ENCODE measurements at regions not wholly inside any gene's neighbourhood (a gene's known extent, or its start where the extent isn't known, plus 50 kb on each side); places are given as distances from the start of the nearest gene placed in this dataset.

- Histone ChIP-seq H3K4me1 (ENCODE audit: insufficient read depth) (no peaks in the 10 kb centered on the region), H2AFZ (no peak overlapping the region), H4K20me1 (ENCODE audit: insufficient read depth, poor library complexity, severe bottlenecking) (no peaks in the 10 kb centered on the region), H3K4me2 (no peak overlapping the region), H3K9me3 (ENCODE audit: low read depth) (no peaks in the 10 kb centered on the region), H3K36me3 (replicated peaks; ENCODE audit: insufficient read depth, low read depth) (no peaks in the 10 kb centered on the region), H3K79me2 (no peaks in the 10 kb centered on the region), H3K9me2 (replicated peaks; ENCODE audit: insufficient read depth) (no peaks in the 10 kb centered on the region), H3K27me3 (no peaks in the 10 kb centered on the region), H3K27ac (no peak overlapping the region), H3K4me3 (no peak overlapping the region)
- TF ChIP-seq CTCF (IDR thresholded peaks at IDR 0.05; ENCODE audit: poor library complexity) (no peak), EZH2 (IDR thresholded peaks at IDR 0.05; ENCODE audit: borderline replicate concordance) (no peak), EZH2phosphoT487 (IDR thresholded peaks at IDR 0.05; ENCODE audit: low read depth, severe bottlenecking, unreplicated experiment) (no peak)
- 69% methylated on average over 2 of the region's 2 CpGs for WGBS (ENCODE audit: low lambda C conversion rate, missing lambda C conversion rate)
- no peak for DNase-seq (ENCODE audit: low spot score)
These were observed 241.7 kb upstream of the AMIGO2 start for GRCh38 chr12:47321436-47321835.

- DNase-seq (ENCODE audit: low spot score), result no peak
- no peaks in the 10 kb centered on the region for H3K9me2 ChIP-seq (replicated peaks; ENCODE audit: insufficient read depth)
- no peak overlapping the region for H3K4me2 ChIP-seq
- no peaks in the 10 kb centered on the region for H4K20me1 ChIP-seq (ENCODE audit: insufficient read depth, poor library complexity, severe bottlenecking)
- no peak overlapping the region for H2AFZ ChIP-seq
- no peak overlapping the region for H3K27ac ChIP-seq
- H3K9me3 ChIP-seq (ENCODE audit: low read depth), result no peaks in the 10 kb centered on the region
- H3K79me2 ChIP-seq, result no peaks in the 10 kb centered on the region
- 100% methylated on average over 1 of the region's 1 CpG for WGBS (ENCODE audit: low lambda C conversion rate, missing lambda C conversion rate)
- H3K27me3 ChIP-seq, result no peaks in the 10 kb centered on the region
- no peaks in the 10 kb centered on the region for H3K4me1 ChIP-seq (ENCODE audit: insufficient read depth)
- TF ChIP-seq EZH2 (IDR thresholded peaks at IDR 0.05; ENCODE audit: borderline replicate concordance) (no peak), CTCF (IDR thresholded peaks at IDR 0.05; ENCODE audit: poor library complexity) (no peak), EZH2phosphoT487 (IDR thresholded peaks at IDR 0.05; ENCODE audit: low read depth, severe bottlenecking, unreplicated experiment) (no peak)
- H3K4me3 ChIP-seq, result no peak overlapping the region
- H3K36me3 ChIP-seq (replicated peaks; ENCODE audit: insufficient read depth, low read depth), result no peaks in the 10 kb centered on the region
These were observed 240.0 kb upstream of the AMIGO2 start for GRCh38 chr12:47319746-47320145.

GRCh38 chr12:47318963-47319362, 239.2 kb upstream of the AMIGO2 start:
- Histone ChIP-seq H3K27me3 (no peaks in the 10 kb centered on the region), H3K9me3 (ENCODE audit: low read depth) (no peaks in the 10 kb centered on the region), H3K4me3 (no peak overlapping the region), H3K4me2 (no peak overlapping the region), H3K36me3 (replicated peaks; ENCODE audit: insufficient read depth, low read depth) (no peaks in the 10 kb centered on the region), H3K27ac (no peak overlapping the region), H3K79me2 (no peaks in the 10 kb centered on the region), H2AFZ (no peak overlapping the region), H3K9me2 (replicated peaks; ENCODE audit: insufficient read depth) (no peaks in the 10 kb centered on the region), H4K20me1 (ENCODE audit: insufficient read depth, poor library complexity, severe bottlenecking) (no peaks in the 10 kb centered on the region), H3K4me1 (ENCODE audit: insufficient read depth) (no peaks in the 10 kb centered on the region)
- WGBS (ENCODE audit: low lambda C conversion rate, missing lambda C conversion rate), result 95% methylated on average over 4 of the region's 4 CpGs
- DNase-seq (ENCODE audit: low spot score), result no peak
- TF ChIP-seq EZH2 (IDR thresholded peaks at IDR 0.05; ENCODE audit: borderline replicate concordance), result no peak
- no peak for TF ChIP-seq EZH2phosphoT487 (IDR thresholded peaks at IDR 0.05; ENCODE audit: low read depth, severe bottlenecking, unreplicated experiment)
- no peak for TF ChIP-seq CTCF (IDR thresholded peaks at IDR 0.05; ENCODE audit: poor library complexity)
